ENCODE measurements at regions not wholly inside any gene's neighbourhood (a gene's known extent, or its start where the extent isn't known, plus 50 kb on each side); places are given as distances from the start of the nearest gene placed in this dataset.
"Not testable (repeated sequence)": the region's sequence is repeated elsewhere in the genome, so short reads cannot be mapped to it uniquely, and the experiment has no call there.

- TF ChIP-seq BHLHE40 (IDR thresholded peaks at IDR 0.05; ENCODE audit: borderline replicate concordance) (no peak), LEF1 (IDR thresholded peaks at IDR 0.05; ENCODE audit: borderline replicate concordance) (no peak), SP1 (IDR thresholded peaks at IDR 0.05) (no peak), SUZ12 (IDR thresholded peaks at IDR 0.05) (no peak), PKNOX1 (IDR thresholded peaks at IDR 0.05) (no peak), ELF4 (IDR thresholded peaks at IDR 0.05) (no peak), ARNT (IDR thresholded peaks at IDR 0.05) (no peak), NFRKB (IDR thresholded peaks at IDR 0.05) (no peak), FOXM1 (IDR thresholded peaks at IDR 0.05; ENCODE audit: borderline replicate concordance) (no peak), CTBP1 (IDR thresholded peaks at IDR 0.05; ENCODE audit: borderline replicate concordance) (no peak), HDGF (IDR thresholded peaks at IDR 0.05; ENCODE audit: borderline replicate concordance) (no peak), FOXA1 (IDR thresholded peaks at IDR 0.05) (no peak), FOXK2 (IDR thresholded peaks at IDR 0.05) (no peak), L3MBTL2 (conservative IDR thresholded peaks at IDR 0.05) (no peak), TARDBP (IDR thresholded peaks at IDR 0.05) (no peak), ZNF384 (IDR thresholded peaks at IDR 0.05) (no peak)
- ChIA-PET POLR2A (no interaction called here), CTCF (no interaction called here)
- no peak for DNase-seq (ENCODE audit: extremely low spot score)
These were observed 440.6 kb upstream of the IZUMO3 start for GRCh38 chr9:24986331-24986730.

GRCh38 chr9:24970780-24971179, 425.1 kb upstream of the IZUMO3 start:
- POLR2A ChIA-PET = not testable (repeated sequence)

DNA sequence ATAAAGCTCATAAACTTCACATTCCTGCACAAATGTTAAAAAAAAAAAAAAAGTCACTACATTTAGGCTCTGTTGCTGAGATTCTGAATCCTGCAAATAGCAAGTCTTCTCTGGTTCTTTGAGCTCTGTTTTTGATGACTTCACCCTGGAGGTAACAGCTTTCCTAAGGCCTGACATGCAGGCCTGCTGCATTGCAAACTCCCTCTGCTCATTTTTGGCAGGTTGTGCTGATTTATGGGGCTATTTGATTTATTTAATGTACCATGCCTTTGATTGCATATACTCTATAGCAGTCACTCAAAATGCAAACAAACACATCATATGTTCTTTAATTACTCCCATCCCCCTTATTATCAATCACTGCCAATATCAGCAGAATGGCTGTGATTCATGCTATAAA, 416.1 kb upstream of the IZUMO3 start:
- no peak for DNase-seq (ENCODE audit: extremely low spot score)
- TF ChIP-seq LEF1 (IDR thresholded peaks at IDR 0.05; ENCODE audit: borderline replicate concordance) (no peak), SP1 (IDR thresholded peaks at IDR 0.05) (no peak), FOXA1 (IDR thresholded peaks at IDR 0.05) (no peak), SUZ12 (IDR thresholded peaks at IDR 0.05) (no peak), ELF4 (IDR thresholded peaks at IDR 0.05) (no peak), NFRKB (IDR thresholded peaks at IDR 0.05) (no peak), HDGF (IDR thresholded peaks at IDR 0.05; ENCODE audit: borderline replicate concordance) (no peak), ZNF384 (IDR thresholded peaks at IDR 0.05) (no peak), BHLHE40 (IDR thresholded peaks at IDR 0.05; ENCODE audit: borderline replicate concordance) (no peak), L3MBTL2 (conservative IDR thresholded peaks at IDR 0.05) (no peak), FOXK2 (IDR thresholded peaks at IDR 0.05) (no peak), PKNOX1 (IDR thresholded peaks at IDR 0.05) (no peak; the same call in 1 of the 2 replicates), ARNT (IDR thresholded peaks at IDR 0.05) (no peak)
- CTCF ChIA-PET = no interaction called here
- POLR2A ChIA-PET = no interaction called here

More at GRCh38 chr9:24970780-24971179, 425.1 kb upstream of the IZUMO3 start:
- DNase-seq (ENCODE audit: extremely low spot score); CTCF ChIA-PET: not testable (repeated sequence)

DNA sequence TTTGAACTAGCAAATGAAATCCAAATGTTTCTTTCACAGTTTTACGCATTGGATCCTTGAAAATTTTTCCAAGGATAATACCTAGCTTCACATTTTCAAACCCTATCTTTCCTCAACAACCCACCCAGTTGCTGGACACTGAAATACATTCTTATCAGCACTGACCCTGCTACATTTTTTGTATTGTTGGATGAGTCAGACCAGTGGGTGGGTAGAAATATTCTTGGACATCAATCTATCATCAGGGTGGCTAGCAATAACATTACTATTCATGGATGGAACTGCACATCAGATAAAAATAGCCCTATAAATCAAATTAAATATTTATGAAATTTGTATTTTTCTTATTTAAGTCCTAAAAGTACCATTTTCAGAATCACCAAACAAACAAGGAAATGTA, 407.4 kb upstream of the IZUMO3 start:
- DNase-seq (ENCODE audit: extremely low spot score) = no peak
- no peak for TF ChIP-seq ARNT (IDR thresholded peaks at IDR 0.05)
- no peak for TF ChIP-seq HDGF (IDR thresholded peaks at IDR 0.05; ENCODE audit: borderline replicate concordance)
- no peak for TF ChIP-seq FOXA1 (IDR thresholded peaks at IDR 0.05)
- TF ChIP-seq PKNOX1 (IDR thresholded peaks at IDR 0.05) = no peak
- TF ChIP-seq L3MBTL2 (conservative IDR thresholded peaks at IDR 0.05) = no peak
- no peak for TF ChIP-seq BHLHE40 (IDR thresholded peaks at IDR 0.05; ENCODE audit: borderline replicate concordance)
- TF ChIP-seq ZNF384 (IDR thresholded peaks at IDR 0.05) = no peak
- no peak for TF ChIP-seq FOXK2 (IDR thresholded peaks at IDR 0.05)
- no peak for TF ChIP-seq ELF4 (IDR thresholded peaks at IDR 0.05)
- no peak for TF ChIP-seq LEF1 (IDR thresholded peaks at IDR 0.05; ENCODE audit: borderline replicate concordance)
- TF ChIP-seq CTBP1 (IDR thresholded peaks at IDR 0.05; ENCODE audit: borderline replicate concordance) = no peak
- no peak for TF ChIP-seq NFRKB (IDR thresholded peaks at IDR 0.05)
- TF ChIP-seq SUZ12 (IDR thresholded peaks at IDR 0.05) = no peak
- TF ChIP-seq FOXM1 (IDR thresholded peaks at IDR 0.05; ENCODE audit: borderline replicate concordance) = no peak
- no peak for TF ChIP-seq SP1 (IDR thresholded peaks at IDR 0.05)
- TF ChIP-seq TARDBP (IDR thresholded peaks at IDR 0.05) = no peak
- CTCF ChIA-PET = no interaction called here
- POLR2A ChIA-PET = no interaction called here

DNA sequence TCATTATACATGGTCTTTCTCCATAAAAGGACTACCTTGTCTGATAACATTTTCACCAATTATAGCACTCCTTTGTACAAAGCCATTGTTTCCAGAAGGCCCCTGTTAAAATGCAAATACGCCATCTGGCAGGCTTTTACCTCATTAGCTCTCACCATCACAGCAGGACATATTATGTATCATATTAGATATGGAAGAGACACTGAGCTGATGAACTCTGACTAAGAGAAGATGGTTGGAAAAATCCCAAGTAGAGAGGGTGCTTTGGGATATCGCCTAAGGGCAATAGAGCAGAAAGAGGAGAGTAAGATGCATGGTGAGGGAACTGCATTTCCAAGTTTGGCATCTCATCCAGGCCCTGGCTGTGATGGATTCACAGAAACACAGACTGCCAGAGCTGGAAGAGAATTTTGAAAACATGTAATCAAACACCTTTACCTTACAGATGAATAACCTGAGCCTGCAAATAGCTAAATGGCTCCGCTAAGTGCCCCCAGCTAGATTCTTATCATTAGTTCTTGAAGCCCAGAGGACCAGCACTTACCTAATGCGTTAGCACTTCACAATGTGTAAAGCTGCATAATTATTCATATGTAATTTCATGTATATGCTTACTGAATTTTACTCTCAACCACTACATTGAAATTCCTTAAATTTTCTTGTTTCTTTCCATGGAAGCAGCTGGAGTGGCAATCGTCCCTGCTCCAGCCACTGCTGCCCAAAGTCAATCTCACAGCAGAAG, 393.6 kb upstream of the IZUMO3 start:
- POLR2A ChIA-PET = no interaction called here
- TF ChIP-seq SP1 (IDR thresholded peaks at IDR 0.05) = no peak
- no peak for DNase-seq (ENCODE audit: extremely low spot score)
- CTCF ChIA-PET = no interaction called here

- TF ChIP-seq CTBP1 (IDR thresholded peaks at IDR 0.05; ENCODE audit: borderline replicate concordance) = no peak
- no peak for TF ChIP-seq FOXA1 (IDR thresholded peaks at IDR 0.05)
- no peak for TF ChIP-seq NFRKB (IDR thresholded peaks at IDR 0.05)
- TF ChIP-seq PKNOX1 (IDR thresholded peaks at IDR 0.05) = no peak
- no peak for TF ChIP-seq FOXM1 (IDR thresholded peaks at IDR 0.05; ENCODE audit: borderline replicate concordance)
- TF ChIP-seq L3MBTL2 (conservative IDR thresholded peaks at IDR 0.05) = no peak
- TF ChIP-seq HDGF (IDR thresholded peaks at IDR 0.05; ENCODE audit: borderline replicate concordance) = no peak
- TF ChIP-seq SUZ12 (IDR thresholded peaks at IDR 0.05) = no peak
- TF ChIP-seq SP1 (IDR thresholded peaks at IDR 0.05) = no peak
- no peak for TF ChIP-seq BHLHE40 (IDR thresholded peaks at IDR 0.05; ENCODE audit: borderline replicate concordance)
- no peak for TF ChIP-seq LEF1 (IDR thresholded peaks at IDR 0.05; ENCODE audit: borderline replicate concordance)
- no peak for TF ChIP-seq TARDBP (IDR thresholded peaks at IDR 0.05)
- no peak for TF ChIP-seq ZNF384 (IDR thresholded peaks at IDR 0.05)
- TF ChIP-seq ELF4 (IDR thresholded peaks at IDR 0.05) = no peak
- no peak for TF ChIP-seq ARNT (IDR thresholded peaks at IDR 0.05)
- no peak for TF ChIP-seq FOXK2 (IDR thresholded peaks at IDR 0.05)
- ChIA-PET POLR2A (no interaction called here), CTCF (no interaction called here)
- DNase-seq (ENCODE audit: extremely low spot score) = no peak
These were observed 390.4 kb upstream of the IZUMO3 start for GRCh38 chr9:24936117-24936516.

All from HEK293T (cell line).